Uterus (tissue), 3 donors: ENCODE measurements at regions not wholly inside any gene's neighbourhood (a gene's known extent, or its start where the extent isn't known, plus 50 kb on each side); places are given as distances from the start of the nearest gene placed in this dataset.

ENCODE experiments used
- DNase-seq, 2 donors: peaks; one replicate each; pipeline ENCODE4 v3.0.0-alpha.2; 2019 to 2020
- H3K27ac ChIP-seq, 2 donors: fragments of 200-600 bp; sonication (generic); 1 replicate in 1 of 2; 2 replicates in 1 of 2; pipeline ENCODE4 v1.5.1; 2016 to 2018
- H3K27me3 ChIP-seq, 2 donors: fragments of 200-600 bp; sonication (generic); one replicate each; pipeline ENCODE4 v1.5.1; 2018 to 2019; ENCODE audit warnings: control low read depth in 1 of 2
- H3K36me3 ChIP-seq, 2 donors: fragments of 200-600 bp; sonication (generic); one replicate each; pipeline ENCODE4 v1.5.1; 2019; ENCODE audit warnings: control low read depth in 1 of 2
- H3K4me1 ChIP-seq, 2 donors: fragments of 200-600 bp; sonication (generic); one replicate each; pipeline ENCODE4 v1.5.1; 2018 to 2019; ENCODE audit warnings: control low read depth in 1 of 2
- H3K4me3 ChIP-seq, 2 donors: fragments of 200-600 bp; sonication (generic); 1 replicate in 1 of 2; 2 replicates in 1 of 2; pipeline ENCODE4 v1.5.1; 2018 to 2019; ENCODE audit warnings: mild to moderate bottlenecking in 1 of 2
- H3K9me3 ChIP-seq, 2 donors: fragments of 200-600 bp; sonication (generic); one replicate each; pipeline ENCODE4 v1.5.1; 2019; ENCODE audit warnings: control low read depth in 1 of 2
- POLR2A ChIP-seq, 2 donors: fragments of 450-650 bp; IDR thresholded peaks; one replicate each; pipeline ENCODE4 v1.6.1; 2016; ENCODE audit warnings: antibody characterized with exemption in 2 of 2, mild to moderate bottlenecking in 1 of 2, moderate library complexity in 1 of 2
- intact Hi-C: fragments of 100-400 bp; cut with DNase I; formaldehyde crosslinking; loops from one replicate; pipeline ENCODE4 v1.15.1; 2023; ENCODE audit warnings: low total_unique reads
- TF ChIP-seq, protein P1 (sequence below), 4 experiments: fragments of 200-600 bp in 2 of 4; fragments of 450-650 bp in 2 of 4; sonication (generic) in 2 of 4; IDR thresholded peaks; one replicate each; pipeline ENCODE4 v1.5.1; 2016 to 2019; ENCODE audit warnings: antibody characterized with exemption in 4 of 4, mild to moderate bottlenecking in 2 of 4, moderate library complexity in 1 of 4
- donor health status: DM: yes; HTN: yes; CAD: no.

- Histone ChIP-seq H3K4me1 (no peaks in the 10 kb centered on the region), H3K4me3 (no peak overlapping the region), H3K27ac (no peak overlapping the region), H3K36me3 (no peaks in the 10 kb centered on the region), H3K27me3 (no peaks in the 10 kb centered on the region), H3K9me3 (no peaks in the 10 kb centered on the region)
- DNase-seq = no peak
- TF ChIP-seq POLR2A (IDR thresholded peaks at IDR 0.05) = no peak
- TF ChIP-seq, protein P1, sequence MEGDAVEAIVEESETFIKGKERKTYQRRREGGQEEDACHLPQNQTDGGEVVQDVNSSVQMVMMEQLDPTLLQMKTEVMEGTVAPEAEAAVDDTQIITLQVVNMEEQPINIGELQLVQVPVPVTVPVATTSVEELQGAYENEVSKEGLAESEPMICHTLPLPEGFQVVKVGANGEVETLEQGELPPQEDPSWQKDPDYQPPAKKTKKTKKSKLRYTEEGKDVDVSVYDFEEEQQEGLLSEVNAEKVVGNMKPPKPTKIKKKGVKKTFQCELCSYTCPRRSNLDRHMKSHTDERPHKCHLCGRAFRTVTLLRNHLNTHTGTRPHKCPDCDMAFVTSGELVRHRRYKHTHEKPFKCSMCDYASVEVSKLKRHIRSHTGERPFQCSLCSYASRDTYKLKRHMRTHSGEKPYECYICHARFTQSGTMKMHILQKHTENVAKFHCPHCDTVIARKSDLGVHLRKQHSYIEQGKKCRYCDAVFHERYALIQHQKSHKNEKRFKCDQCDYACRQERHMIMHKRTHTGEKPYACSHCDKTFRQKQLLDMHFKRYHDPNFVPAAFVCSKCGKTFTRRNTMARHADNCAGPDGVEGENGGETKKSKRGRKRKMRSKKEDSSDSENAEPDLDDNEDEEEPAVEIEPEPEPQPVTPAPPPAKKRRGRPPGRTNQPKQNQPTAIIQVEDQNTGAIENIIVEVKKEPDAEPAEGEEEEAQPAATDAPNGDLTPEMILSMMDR (IDR thresholded peaks at IDR 0.05) = no peak
- intact Hi-C loops = no loop called here
These were observed 128.2 kb downstream of the SHANK2 start for GRCh38 chr11:71124127-71124526.

GRCh38 chr11:71120471-71120896 lies 131.9 kb downstream of the SHANK2 start:
- no peak for DNase-seq
- Histone ChIP-seq H3K36me3 (no peaks in the 10 kb centered on the region), H3K27me3 (no peaks in the 10 kb centered on the region), H3K27ac (no peak overlapping the region), H3K4me1 (no peaks in the 10 kb centered on the region), H3K4me3 (no peak overlapping the region), H3K9me3 (no peaks in the 10 kb centered on the region)
- TF ChIP-seq POLR2A (IDR thresholded peaks at IDR 0.05) = no peak
- TF ChIP-seq, protein P1 (IDR thresholded peaks at IDR 0.05) = no peak
- intact Hi-C loops = no loop called here

DNA sequence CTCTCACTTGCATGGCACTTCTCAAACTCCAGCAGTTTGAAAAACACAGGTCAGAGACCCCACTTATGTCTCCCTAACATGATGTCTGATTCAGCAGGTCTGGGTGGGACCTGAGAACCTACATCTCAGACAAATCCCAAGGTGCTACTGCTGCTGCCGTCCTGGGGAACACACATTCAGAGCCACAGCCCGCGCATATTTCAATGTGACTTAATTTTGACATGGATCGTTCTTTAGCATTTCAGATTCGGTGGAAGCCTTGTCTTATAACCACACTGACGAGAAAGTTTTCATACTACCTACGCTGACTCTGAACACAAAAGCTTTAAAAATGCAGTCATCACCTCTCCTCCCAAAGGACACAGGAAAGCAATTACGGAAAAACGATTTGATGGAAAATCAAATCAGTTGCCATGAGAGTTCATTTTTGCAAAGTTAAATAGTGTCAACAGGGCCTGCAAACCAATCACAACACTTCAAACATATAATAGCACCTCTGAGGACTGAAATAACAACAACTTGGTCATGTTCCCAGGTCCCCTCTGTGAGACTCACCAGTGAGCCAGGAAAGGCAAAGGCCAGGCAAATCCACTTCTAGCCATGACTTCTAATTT lies 132.6 kb downstream of the SHANK2 start:
- intact Hi-C loops = no loop called here
- H3K27ac ChIP-seq = no peak overlapping the region
- H3K4me1 ChIP-seq = no peaks in the 10 kb centered on the region
- H3K4me3 ChIP-seq = no peak overlapping the region
- H3K36me3 ChIP-seq = no peaks in the 10 kb centered on the region
- H3K27me3 ChIP-seq = no peaks in the 10 kb centered on the region
- no peaks in the 10 kb centered on the region for H3K9me3 ChIP-seq
- no peak for TF ChIP-seq POLR2A (IDR thresholded peaks at IDR 0.05)
- TF ChIP-seq, protein P1 (IDR thresholded peaks at IDR 0.05) = no peak
- no peak for DNase-seq

DNA sequence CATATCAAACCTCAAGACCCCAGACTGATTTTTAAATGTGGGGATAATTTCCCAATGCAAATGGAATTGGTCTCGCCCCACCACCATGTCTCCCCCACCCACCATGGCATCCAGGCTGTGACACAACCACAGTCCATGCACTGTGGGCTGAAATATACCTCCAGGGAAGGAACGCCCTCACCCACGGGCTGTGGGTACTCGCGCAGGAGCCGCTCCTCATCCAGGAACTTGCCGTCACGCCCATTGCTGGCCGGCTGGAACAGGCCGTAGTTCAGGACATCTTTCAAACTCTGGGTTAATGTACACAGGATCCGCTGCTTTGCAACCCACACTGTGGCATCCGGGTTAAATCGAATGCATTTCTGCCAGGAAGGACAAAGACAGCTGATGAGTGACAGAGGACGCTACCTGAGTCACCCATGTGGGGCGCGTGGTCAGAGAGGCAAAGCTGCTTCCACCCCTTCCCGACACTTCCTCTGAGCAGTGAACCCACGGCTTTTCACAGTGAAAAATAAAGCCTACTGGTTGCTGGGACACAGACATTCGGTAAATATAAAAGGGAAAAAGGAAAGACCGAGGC lies 133.6 kb downstream of the SHANK2 start:
- H3K4me1 ChIP-seq = no peaks in the 10 kb centered on the region
- H3K27me3 ChIP-seq = no peaks in the 10 kb centered on the region
- H3K27ac ChIP-seq = no peak overlapping the region
- no peaks in the 10 kb centered on the region for H3K36me3 ChIP-seq
- no peaks in the 10 kb centered on the region for H3K9me3 ChIP-seq
- TF ChIP-seq, protein P1 (IDR thresholded peaks at IDR 0.05) = no peak
- no peak for TF ChIP-seq POLR2A (IDR thresholded peaks at IDR 0.05)
- DNase-seq = no peak
- H3K4me3 ChIP-seq = no peak overlapping the region
- intact Hi-C loops = no loop called here

DNA sequence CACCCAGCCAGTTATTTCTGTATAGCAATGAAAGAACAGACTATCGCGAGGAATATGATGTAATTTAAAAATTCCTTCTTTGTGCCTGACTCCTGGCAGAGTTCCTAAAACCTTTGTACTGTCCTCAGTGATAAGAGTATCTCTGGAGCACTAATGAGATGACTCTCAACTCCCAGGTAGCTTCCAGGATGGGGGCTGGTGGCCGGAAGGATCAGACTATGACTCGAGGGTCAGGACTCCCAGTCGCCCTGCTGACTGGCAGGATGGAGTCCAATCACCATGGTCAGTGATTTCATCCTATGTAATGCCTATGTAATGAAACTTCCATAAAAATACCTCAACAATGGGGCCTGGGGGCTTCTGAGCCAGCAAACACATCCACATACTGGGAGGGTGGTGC lies 135.1 kb downstream of the SHANK2 start:
- no peaks in the 10 kb centered on the region for H3K36me3 ChIP-seq
- H3K4me3 ChIP-seq = no peak overlapping the region
- TF ChIP-seq POLR2A (IDR thresholded peaks at IDR 0.05) = no peak
- TF ChIP-seq, protein P1 (IDR thresholded peaks at IDR 0.05) = no peak
- no peaks in the 10 kb centered on the region for H3K9me3 ChIP-seq
- H3K27me3 ChIP-seq = no peaks in the 10 kb centered on the region
- intact Hi-C loops = no loop called here
- no peaks in the 10 kb centered on the region for H3K4me1 ChIP-seq
- H3K27ac ChIP-seq = no peak overlapping the region
- DNase-seq = no peak
